Vagina (tissue), 2 donors: ENCODE measurements at regions not wholly inside any gene's neighbourhood (a gene's known extent, or its start where the extent isn't known, plus 50 kb on each side); places are given as distances from the start of the nearest gene placed in this dataset.

Experiments
- DNase-seq, 2 donors: peaks; one replicate each; pipeline ENCODE4 v3.0.0-alpha.2; 2017; ENCODE audit errors: extremely low spot score in 2 of 2
- H3K27ac ChIP-seq: fragments of 200-600 bp; sonication (generic); one replicate; pipeline ENCODE4 v1.5.1; 2019
- H3K27me3 ChIP-seq: fragments of 200-600 bp; sonication (generic); one replicate; pipeline ENCODE4 v1.5.1; 2019
- H3K36me3 ChIP-seq, 2 donors: fragments of 200-600 bp; sonication (generic); one replicate each; pipeline ENCODE4 v1.5.1; 2017 to 2019
- H3K4me1 ChIP-seq: fragments of 200-600 bp; sonication (generic); one replicate; pipeline ENCODE4 v1.5.1; 2019
- H3K4me3 ChIP-seq, 2 donors: fragments of 200-600 bp; sonication (generic); 1 replicate in 1 of 2; 2 replicates in 1 of 2; pipeline ENCODE4 v1.5.1; 2016 to 2019
- H3K9me3 ChIP-seq: fragments of 200-600 bp; sonication (generic); one replicate; pipeline ENCODE4 v1.5.1; 2019
- POLR2A ChIP-seq, 2 donors: fragments of 450-650 bp; IDR thresholded peaks; one replicate each; pipeline ENCODE4 v1.6.1; 2017; ENCODE audit warnings: antibody characterized with exemption in 2 of 2, mild to moderate bottlenecking in 2 of 2, moderate library complexity in 2 of 2
- POLR2AphosphoS5 ChIP-seq, 2 donors: sonication (generic); formaldehyde crosslinking; IDR thresholded peaks; one replicate each; pipeline ENCODE4 v1.9.0; 2017; ENCODE audit warnings: antibody characterized with exemption in 2 of 2, mild to moderate bottlenecking in 2 of 2, low read depth in 1 of 2; ENCODE audit not compliant: insufficient read depth in 1 of 2
- intact Hi-C: fragments of 100-400 bp; cut with DNase I; formaldehyde crosslinking; loops from one replicate; pipeline ENCODE4 v1.15.1; 2023
- TF ChIP-seq, protein P1 (sequence below), 3 experiments: fragments of 450-650 bp in 2 of 3; fragments of 200-600 bp in 1 of 3; sonication (generic) in 1 of 3; IDR thresholded peaks; one replicate each; pipeline ENCODE4 v1.5.1; 2017 to 2019; ENCODE audit warnings: antibody characterized with exemption in 3 of 3, mild to moderate bottlenecking in 2 of 3, moderate library complexity in 2 of 3

DNA sequence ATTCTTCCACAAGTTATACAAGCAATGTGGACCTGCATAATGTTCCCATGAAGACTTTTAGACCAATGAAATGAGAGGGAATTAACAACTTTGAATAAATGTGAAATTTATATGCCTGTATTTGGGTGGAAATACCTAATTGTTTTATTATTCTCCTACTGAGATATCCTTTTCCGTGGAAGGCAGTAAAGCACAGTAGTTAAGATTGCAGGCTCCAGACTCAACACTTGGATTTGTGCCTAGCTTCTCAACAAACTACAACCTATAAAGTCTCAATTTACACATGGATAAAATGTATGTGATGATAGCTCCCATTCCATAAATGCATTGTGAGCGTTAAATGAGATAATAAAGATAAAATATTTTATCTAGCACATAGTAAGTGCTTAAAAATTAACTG is 857.8 kb downstream of the CENPC start:
- intact Hi-C loops, result no loop called here
- no peaks in the 10 kb centered on the region for H3K9me3 ChIP-seq

DNA sequence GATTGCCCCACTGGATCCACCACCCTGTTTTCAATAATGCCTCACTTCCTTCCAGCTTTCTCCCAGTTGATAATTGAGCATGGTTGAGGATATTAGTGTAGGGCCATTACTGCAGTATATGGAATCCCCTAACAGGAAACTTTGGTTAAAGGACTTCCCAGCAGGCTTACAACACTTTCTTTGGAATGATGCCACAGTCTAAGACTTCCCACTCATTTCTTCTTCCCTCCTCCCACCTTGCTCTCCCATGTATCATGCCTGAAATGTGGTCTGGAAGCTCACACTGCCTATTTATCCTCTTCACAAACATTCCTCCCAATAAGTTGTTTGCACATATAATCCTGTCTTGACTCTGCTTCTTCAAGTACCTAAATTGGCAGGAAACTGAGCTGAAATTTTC is 863.3 kb downstream of the CENPC start:
- no peaks in the 10 kb centered on the region for H3K36me3 ChIP-seq
- TF ChIP-seq, protein P1, sequence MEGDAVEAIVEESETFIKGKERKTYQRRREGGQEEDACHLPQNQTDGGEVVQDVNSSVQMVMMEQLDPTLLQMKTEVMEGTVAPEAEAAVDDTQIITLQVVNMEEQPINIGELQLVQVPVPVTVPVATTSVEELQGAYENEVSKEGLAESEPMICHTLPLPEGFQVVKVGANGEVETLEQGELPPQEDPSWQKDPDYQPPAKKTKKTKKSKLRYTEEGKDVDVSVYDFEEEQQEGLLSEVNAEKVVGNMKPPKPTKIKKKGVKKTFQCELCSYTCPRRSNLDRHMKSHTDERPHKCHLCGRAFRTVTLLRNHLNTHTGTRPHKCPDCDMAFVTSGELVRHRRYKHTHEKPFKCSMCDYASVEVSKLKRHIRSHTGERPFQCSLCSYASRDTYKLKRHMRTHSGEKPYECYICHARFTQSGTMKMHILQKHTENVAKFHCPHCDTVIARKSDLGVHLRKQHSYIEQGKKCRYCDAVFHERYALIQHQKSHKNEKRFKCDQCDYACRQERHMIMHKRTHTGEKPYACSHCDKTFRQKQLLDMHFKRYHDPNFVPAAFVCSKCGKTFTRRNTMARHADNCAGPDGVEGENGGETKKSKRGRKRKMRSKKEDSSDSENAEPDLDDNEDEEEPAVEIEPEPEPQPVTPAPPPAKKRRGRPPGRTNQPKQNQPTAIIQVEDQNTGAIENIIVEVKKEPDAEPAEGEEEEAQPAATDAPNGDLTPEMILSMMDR (IDR thresholded peaks at IDR 0.05), result no peak
- TF ChIP-seq POLR2A (IDR thresholded peaks at IDR 0.05), result no peak
- no peak for TF ChIP-seq POLR2AphosphoS5 (IDR thresholded peaks at IDR 0.05; ENCODE audit: insufficient read depth in 1 of 2, low read depth in 1 of 2)
- intact Hi-C loops, result no loop called here

More for the DNA sequence above, 857.8 kb downstream of the CENPC start:
- Histone ChIP-seq H3K27me3 (no peaks in the 10 kb centered on the region), H3K4me3 (no peak overlapping the region), H3K27ac (no peak overlapping the region), H3K36me3 (no peaks in the 10 kb centered on the region), H3K4me1 (no peaks in the 10 kb centered on the region)
- TF ChIP-seq POLR2AphosphoS5 (IDR thresholded peaks at IDR 0.05; ENCODE audit: insufficient read depth in 1 of 2, low read depth in 1 of 2) (no peak), POLR2A (IDR thresholded peaks at IDR 0.05) (no peak)
- TF ChIP-seq, protein P1 (IDR thresholded peaks at IDR 0.05), result no peak
- no peak for DNase-seq

DNA sequence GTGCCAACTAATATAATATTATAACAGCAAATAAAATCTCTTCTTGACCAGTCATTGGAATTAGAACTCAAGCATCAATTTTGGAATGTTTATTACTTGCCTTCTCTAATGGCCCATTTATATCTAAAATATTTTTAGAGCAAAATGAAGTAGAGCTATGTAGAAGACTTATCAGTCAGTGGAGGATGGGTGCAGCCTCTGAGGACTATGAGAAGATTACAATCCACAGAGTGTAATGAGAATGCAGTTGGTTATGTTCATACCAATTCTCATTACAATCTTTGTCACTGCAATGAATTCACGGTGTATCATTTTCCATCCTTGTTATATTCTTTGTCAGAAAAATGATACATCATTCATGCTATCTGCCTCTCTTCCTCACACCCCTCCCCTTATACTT is 878.1 kb downstream of the CENPC start:
- no peaks in the 10 kb centered on the region for H3K9me3 ChIP-seq
- H3K36me3 ChIP-seq, result no peaks in the 10 kb centered on the region
- H3K4me3 ChIP-seq, result no peak overlapping the region
- intact Hi-C loops, result no loop called here
- DNase-seq, result no peak
- no peak overlapping the region for H3K27ac ChIP-seq
- TF ChIP-seq POLR2A (IDR thresholded peaks at IDR 0.05) (no peak), POLR2AphosphoS5 (IDR thresholded peaks at IDR 0.05; ENCODE audit: insufficient read depth in 1 of 2, low read depth in 1 of 2) (no peak)
- TF ChIP-seq, protein P1 (IDR thresholded peaks at IDR 0.05), result no peak
- no peaks in the 10 kb centered on the region for H3K27me3 ChIP-seq
- H3K4me1 ChIP-seq, result no peaks in the 10 kb centered on the region

More for the DNA sequence above, 863.3 kb downstream of the CENPC start:
- H3K9me3 ChIP-seq, result no peaks in the 10 kb centered on the region
- no peak for DNase-seq
- no peak overlapping the region for H3K27ac ChIP-seq
- no peaks in the 10 kb centered on the region for H3K4me1 ChIP-seq
- H3K4me3 ChIP-seq, result no peak overlapping the region
- no peaks in the 10 kb centered on the region for H3K27me3 ChIP-seq

DNA sequence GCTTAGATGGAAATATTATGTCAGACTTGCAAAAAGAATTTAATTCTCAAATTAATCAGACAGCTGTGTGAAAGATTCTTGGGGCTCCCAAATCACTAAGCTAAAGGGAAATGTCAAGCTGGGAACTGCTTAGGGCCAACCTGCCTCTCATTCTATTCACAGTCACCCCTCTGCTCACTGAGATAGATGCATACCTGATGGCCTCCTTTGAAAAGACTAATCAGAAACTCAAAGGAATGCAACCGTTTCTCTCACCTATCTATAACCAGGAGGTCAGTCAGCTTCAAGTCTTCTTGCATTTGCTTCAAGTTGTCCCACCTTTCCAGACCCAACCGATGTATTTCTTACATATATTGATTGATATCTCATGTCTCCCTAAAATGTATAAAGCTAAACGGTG is 882.7 kb downstream of the CENPC start:
- H3K27ac ChIP-seq, result no peak overlapping the region
- H3K27me3 ChIP-seq, result no peaks in the 10 kb centered on the region
- H3K9me3 ChIP-seq, result no peaks in the 10 kb centered on the region
- no peaks in the 10 kb centered on the region for H3K36me3 ChIP-seq
- TF ChIP-seq, protein P1 (IDR thresholded peaks at IDR 0.05), result no peak
- no peak for TF ChIP-seq POLR2A (IDR thresholded peaks at IDR 0.05)
- intact Hi-C loops, result no loop called here
- DNase-seq, result no peak
- no peaks in the 10 kb centered on the region for H3K4me1 ChIP-seq
- H3K4me3 ChIP-seq, result no peak overlapping the region

DNA sequence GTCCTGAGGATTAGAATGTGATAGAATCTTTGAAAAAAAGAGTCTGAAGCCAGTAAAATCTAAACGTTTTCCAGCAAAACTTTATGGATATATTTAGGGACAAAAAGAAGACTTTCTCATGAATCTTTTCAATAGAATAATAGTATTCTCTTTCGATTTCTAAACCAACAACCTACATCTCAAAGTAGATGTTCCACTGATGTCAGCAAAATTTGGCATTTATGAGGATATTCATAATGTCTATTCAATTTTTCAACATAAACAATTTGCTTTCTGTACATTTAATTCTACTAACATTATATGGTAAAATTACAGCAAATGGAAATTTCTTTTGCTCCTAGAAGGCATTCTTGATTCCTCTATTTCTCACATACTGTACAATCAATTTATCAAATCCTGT is 886.5 kb downstream of the CENPC start:
- DNase-seq, result no peak
- Histone ChIP-seq H3K9me3 (no peaks in the 10 kb centered on the region), H3K27ac (no peak overlapping the region), H3K36me3 (no peaks in the 10 kb centered on the region), H3K4me1 (no peaks in the 10 kb centered on the region), H3K4me3 (no peak overlapping the region), H3K27me3 (no peaks in the 10 kb centered on the region)
- TF ChIP-seq, protein P1 (IDR thresholded peaks at IDR 0.05), result no peak
- TF ChIP-seq POLR2A (IDR thresholded peaks at IDR 0.05), result no peak
- no peak for TF ChIP-seq POLR2AphosphoS5 (IDR thresholded peaks at IDR 0.05; ENCODE audit: insufficient read depth in 1 of 2, low read depth in 1 of 2)
- intact Hi-C loops, result no loop called here
